ENCODE measurements at regions not wholly inside any gene's neighbourhood (a gene's known extent, or its start where the extent isn't known, plus 50 kb on each side); places are given as distances from the start of the nearest gene placed in this dataset.

GRCh38 chr10:71011141-71011540, 122.8 kb upstream of the PCBD1 start:
- TF ChIP-seq POLR2A (IDR thresholded peaks at IDR 0.05) (no peak), CTCF (IDR thresholded peaks at IDR 0.05) (no peak)
